Myocyte (in vitro differentiated cells): ENCODE measurements at regions not wholly inside any gene's neighbourhood (a gene's known extent, or its start where the extent isn't known, plus 50 kb on each side); places are given as distances from the start of the nearest gene placed in this dataset.
"Not testable (repeated sequence)": the region's sequence is repeated elsewhere in the genome, so short reads cannot be mapped to it uniquely, and the experiment has no call there.

Experiments
- DNase-seq: peaks from one replicate; pipeline ENCODE4 v3.0.0-alpha.2; 2012; ENCODE audit warnings: low read depth

- DNase-seq, result not testable (repeated sequence)
These were observed 1265.9 kb upstream of the PCDH10 start for GRCh38 chr4:131883181-131883580.

GRCh38 chr4:131925662-131926061, 1223.4 kb upstream of the PCDH10 start:
- not testable (repeated sequence) for DNase-seq

- DNase-seq, result not testable (repeated sequence)
These were observed 1181.4 kb upstream of the PCDH10 start for GRCh38 chr4:131967646-131968045.

GRCh38 chr4:131974730-131975129, 1174.4 kb upstream of the PCDH10 start:
- no peak for DNase-seq

GRCh38 chr4:131975276-131976132, 1173.6 kb upstream of the PCDH10 start:
- not testable (repeated sequence) for DNase-seq

- DNase-seq, result not testable (repeated sequence)
These were observed 1172.7 kb upstream of the PCDH10 start for GRCh38 chr4:131976133-131977002.

- DNase-seq, result no peak
These were observed 1171.0 kb upstream of the PCDH10 start for GRCh38 chr4:131978120-131978519.

GRCh38 chr4:131989576-131989975, 1159.5 kb upstream of the PCDH10 start:
- DNase-seq, result no peak

GRCh38 chr4:132001542-132001941, 1147.6 kb upstream of the PCDH10 start:
- DNase-seq, result no peak

GRCh38 chr4:132003593-132003992, 1145.5 kb upstream of the PCDH10 start:
- no peak for DNase-seq

- DNase-seq, result no peak
These were observed 1133.8 kb upstream of the PCDH10 start for GRCh38 chr4:132015321-132015720.

GRCh38 chr4:132016703-132017350, 1132.3 kb upstream of the PCDH10 start:
- no peak for DNase-seq

GRCh38 chr4:132026166-132026565, 1122.9 kb upstream of the PCDH10 start:
- no peak for DNase-seq

- no peak for DNase-seq
These were observed 1122.3 kb upstream of the PCDH10 start for GRCh38 chr4:132026816-132027215.

GRCh38 chr4:132056496-132056895, 1092.6 kb upstream of the PCDH10 start:
- DNase-seq, result no peak

GRCh38 chr4:132059227-132059626, 1089.9 kb upstream of the PCDH10 start:
- DNase-seq, result no peak

GRCh38 chr4:132062611-132063239, 1086.4 kb upstream of the PCDH10 start:
- DNase-seq, result no peak

GRCh38 chr4:132063829-132064228, 1085.3 kb upstream of the PCDH10 start:
- DNase-seq, result no peak

- no peak for DNase-seq
These were observed 1083.1 kb upstream of the PCDH10 start for GRCh38 chr4:132065940-132066495.

GRCh38 chr4:132071815-132072214, 1077.3 kb upstream of the PCDH10 start:
- no peak for DNase-seq

GRCh38 chr4:132076829-132077228, 1072.3 kb upstream of the PCDH10 start:
- no peak for DNase-seq
